Myocyte (in vitro differentiated cells): ENCODE measurements at regions not wholly inside any gene's neighbourhood (a gene's known extent, or its start where the extent isn't known, plus 50 kb on each side); places are given as distances from the start of the nearest gene placed in this dataset.
A peak's percentile ranks its signal among the peaks of the same experiment; 100 is the strongest.

ENCODE experiments used
- DNase-seq: peaks from one replicate; pipeline ENCODE4 v3.0.0-alpha.2; 2012; ENCODE audit warnings: low read depth

DNA sequence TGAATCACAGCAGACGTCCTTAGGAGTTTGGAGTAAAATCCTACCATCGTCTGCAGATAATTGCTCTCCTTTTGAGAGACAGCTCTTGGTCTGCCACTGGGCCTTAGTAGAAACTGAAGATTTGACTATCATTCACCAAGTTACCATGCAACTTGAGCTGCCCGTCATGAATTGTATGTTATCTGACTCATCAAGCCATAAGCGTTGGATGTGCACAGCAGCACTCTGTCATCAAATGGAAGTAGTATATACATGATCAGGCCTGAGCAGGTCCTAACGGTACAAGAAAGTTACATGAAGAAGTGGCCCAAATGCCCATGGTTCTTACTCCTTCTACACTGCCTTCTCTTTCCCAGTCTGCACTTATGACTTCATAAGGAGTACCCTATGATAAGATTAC, 317.8 kb downstream of the GPATCH2 start:
- no peak for DNase-seq

DNA sequence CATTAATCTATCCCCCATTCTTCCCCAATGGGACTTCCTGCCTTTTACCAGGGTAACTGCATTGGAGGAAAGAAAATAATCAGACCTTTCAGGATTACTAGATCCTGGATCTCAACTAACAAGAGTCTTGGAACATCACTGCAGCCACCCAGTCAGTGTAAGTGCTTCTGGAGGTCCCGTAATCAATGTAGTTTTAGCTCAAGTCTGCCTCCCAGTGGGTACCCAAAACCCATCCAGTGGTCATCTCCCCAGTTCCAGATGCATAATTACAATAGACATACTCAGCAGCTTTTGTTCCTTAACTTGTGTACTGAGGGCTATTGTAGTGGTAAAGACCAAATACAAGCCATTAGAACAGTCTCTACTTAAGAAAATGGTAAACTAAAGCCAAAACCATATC, 319.1 kb downstream of the GPATCH2 start:
- peak; percentile 28 for DNase-seq

DNA sequence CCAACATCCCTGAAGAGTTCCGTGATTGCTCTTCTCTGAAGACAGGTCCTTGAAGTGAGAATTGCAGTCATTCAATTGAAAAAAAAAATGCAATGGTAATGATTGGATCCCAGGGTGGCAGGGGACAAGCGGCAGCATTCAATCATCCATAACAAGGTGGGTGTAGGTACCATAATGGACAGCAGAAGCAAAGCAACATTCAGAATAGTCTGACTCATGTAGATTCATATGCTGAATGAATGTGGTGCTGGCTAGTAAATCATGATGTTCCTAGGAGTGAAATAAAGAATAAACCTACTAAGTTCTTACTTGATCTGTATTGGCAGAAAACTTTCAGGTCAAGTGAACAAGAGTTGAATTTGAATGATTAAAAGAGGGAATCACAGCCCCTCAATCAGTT, 319.6 kb downstream of the GPATCH2 start:
- no peak for DNase-seq

DNA sequence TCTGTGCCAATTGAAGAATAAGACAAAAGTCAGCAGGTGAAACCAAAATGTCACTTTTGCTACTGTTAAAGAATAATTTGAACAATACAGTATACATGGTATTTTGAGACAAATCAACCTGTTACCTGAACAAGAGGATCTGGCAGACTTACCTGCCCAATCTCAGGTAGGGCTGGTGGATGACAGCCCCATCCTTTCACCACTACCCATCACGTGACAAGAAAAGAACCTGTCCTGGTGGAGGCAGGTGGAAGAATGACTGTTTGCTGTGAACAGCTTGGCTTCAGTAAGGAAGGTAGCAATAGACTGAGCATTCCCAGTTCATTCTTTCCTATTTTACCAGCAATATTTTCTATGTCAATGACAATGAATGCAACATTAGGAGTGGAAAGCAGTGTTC, 349.6 kb downstream of the GPATCH2 start:
- DNase-seq = no peak

DNA sequence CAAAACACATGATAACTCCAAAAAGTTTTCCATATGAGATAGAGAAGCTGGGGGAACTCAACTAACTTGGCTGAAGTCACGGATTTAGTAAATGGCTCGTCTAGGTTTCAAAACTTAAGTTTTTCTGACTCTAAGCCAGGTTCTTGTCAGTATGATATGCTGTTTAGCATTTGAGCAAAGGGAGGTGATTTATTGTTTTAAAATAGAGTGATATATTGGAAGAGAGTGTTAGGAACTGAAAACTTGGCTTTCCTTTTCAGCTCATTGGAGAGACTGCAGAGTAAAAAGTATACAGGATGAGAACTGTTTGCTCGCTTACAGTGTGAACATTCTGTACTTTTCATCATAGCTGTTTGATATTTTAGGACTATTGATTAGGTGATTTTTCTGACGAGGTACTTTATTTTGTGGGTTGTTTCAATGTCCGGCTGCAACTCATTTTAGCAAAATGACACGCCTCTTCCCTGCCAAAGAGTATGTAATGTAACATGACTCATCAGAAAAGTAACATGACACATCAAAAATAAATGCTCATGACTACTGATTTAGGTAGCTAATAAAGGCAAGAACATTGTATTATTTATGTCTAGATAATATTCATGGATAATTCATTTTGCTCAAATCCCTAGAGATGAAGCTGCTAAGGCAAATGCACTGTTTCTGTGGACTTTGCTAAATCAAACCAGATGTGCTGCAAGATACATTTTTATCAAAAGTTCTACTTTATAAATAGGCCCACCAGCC, 355.1 kb downstream of the GPATCH2 start:
- peak; percentile 58 for DNase-seq

DNA sequence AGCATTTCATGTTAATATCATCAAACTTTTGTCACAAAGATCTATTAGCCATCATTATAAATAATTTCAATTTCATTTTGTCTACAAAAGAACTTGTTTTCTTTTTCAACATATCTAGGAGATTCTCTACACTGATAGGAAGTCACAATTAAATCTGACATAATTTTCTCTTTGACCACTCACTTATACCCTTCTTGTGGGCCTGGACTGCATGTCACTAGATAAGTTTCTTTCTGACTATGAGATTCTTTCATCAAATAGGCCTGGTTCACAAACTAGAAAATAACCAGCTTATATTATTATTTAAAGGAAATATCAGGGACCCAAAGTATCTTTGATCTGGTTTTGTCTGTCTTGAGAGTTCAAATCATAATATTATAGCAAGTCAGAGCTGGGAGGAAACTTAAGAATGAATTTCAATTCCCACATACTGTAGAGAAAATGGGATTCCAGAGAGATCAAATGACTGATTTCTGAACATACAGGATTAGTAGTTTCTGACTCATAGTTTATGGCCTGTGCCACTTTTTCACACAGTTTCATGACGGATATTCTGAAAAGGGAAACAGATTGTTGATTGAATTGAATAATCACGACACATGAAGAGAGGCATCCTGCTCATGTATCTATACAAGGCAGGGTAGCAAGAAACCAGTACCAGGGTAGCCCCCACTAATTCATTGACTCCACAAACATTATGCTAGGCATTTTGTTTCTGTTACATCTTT, 355.8 kb downstream of the GPATCH2 start:
- DNase-seq = peak; percentile 49

DNA sequence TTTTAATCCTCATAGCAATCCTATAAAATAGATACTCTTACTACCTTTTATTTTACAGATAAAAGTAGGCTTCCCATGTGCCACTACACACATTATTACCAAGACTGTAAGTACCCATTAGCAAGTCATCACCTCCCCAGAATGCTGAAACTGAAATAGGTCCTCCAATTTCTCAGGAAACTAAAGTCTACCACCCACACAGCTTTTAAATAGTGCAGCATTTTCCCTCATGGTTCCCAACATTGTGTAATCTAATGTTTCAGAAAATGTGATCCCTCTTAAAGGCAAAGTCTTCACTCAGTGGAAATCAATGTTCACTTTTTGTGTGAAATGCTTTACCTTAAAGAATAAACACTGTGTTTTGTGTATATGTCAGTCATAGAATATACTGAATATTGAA, 356.5 kb downstream of the GPATCH2 start:
- peak; percentile 31 for DNase-seq

DNA sequence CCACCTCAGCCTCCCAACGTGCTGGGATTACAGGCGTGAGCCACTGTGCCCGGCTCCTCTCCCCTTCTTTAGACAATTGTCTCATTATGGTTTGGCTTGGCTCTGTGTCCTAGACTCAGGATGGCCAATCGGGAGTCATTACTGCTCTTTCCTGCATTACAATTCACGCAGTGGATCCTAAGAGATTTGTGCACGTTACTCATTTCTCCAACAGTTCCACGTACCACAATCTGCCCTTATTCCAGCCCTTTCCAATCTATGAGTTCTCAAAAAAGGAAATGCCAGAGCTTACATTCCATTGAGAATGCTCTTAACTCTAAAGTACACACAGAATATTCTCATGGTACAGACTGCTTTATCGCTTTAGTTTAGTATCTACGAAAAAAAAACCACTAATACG, 357.0 kb downstream of the GPATCH2 start:
- DNase-seq = no peak

DNA sequence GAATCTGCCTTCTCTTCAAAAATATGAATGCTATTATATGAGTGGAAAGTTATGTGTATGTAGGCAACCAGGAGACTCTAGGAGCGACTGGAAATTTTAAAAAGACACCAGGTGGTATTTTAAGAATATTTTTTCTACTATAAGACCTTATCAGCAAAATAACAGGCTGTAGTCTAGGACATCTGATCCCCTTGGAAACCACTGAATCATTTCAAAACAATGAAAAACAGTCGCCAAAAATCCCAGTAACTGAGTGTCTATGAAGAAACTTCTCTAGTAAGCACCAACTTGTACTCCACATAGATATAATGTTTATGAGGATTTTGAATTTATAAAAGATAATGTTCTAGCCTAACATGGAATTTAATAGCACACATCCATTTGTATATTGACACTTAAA, 358.5 kb downstream of the GPATCH2 start:
- peak; percentile 71 for DNase-seq

DNA sequence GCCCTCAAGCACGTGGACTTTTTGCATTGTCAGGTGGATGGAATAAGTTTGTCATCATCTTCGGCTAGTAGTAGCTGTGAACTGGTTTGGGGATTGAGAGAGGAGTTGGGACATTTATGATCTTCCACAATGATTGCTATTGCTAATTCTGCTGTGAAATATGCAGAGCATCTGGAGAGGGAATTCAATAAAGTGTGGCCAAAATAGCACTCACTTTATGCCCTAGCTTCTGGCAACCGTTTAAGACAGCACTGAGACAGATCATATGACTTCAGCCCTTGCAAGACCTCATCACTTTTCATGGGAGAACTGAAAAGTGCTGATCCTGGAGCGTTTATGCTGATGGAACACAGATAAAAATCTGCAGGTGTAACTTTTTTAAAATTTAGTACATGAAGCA, 360.8 kb downstream of the GPATCH2 start:
- peak; percentile 22 for DNase-seq

DNA sequence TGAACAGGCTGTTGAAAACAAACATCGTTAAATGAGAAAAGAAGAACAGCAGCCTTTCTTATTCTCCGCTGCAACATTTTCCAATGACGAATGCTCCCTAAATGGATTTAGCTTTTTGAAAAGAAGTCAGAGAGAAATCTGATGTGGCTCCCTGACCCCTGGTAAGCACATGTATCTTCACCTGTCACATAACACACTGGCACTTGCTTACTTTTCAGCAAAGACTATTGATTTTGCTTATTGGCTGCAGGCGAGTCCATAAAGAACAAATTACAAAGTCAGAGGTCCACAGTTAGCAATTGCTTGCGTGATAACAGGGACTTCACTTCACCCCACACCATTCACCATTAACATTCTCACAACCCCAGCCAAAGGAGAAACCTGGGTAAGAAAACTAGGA, 362.8 kb downstream of the GPATCH2 start:
- DNase-seq = no peak

DNA sequence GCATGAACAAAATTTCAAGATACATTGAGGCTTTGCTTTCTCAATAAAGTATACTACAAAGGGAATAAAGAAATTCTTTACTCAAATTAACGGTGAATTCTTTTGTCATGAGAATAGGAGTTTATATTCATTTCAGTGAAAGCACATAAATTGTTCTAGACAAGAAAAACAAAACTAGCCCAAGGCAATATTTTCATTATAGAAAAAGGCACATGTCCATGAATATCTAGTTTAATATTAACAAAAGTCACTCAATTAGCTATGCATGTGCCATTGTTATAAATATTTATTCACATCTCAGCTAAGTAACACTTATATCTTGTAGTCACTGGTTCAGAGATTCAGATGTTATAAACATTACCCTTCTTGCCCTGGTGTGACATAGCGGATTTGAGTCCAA, 369.3 kb downstream of the GPATCH2 start:
- no peak for DNase-seq

DNA sequence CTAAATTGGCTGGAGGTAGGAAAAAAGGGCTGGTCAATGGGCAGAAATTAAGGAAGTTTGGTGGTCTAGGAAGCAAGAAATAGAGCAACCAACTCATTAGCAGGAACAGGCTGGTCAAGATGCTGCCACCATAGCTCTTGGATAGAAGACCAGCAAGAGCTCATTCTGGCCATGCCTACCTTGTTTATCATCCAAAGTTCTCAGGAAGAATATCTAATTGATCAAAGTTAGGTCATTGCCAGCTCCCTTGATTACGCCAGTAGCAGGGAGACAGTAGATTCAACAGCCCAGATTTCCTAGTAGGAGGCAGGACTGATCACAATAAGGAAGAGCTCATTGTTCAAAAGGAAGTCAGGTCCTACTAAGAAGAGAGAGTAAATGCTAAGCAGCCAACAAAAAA, 370.2 kb downstream of the GPATCH2 start:
- no peak for DNase-seq

DNA sequence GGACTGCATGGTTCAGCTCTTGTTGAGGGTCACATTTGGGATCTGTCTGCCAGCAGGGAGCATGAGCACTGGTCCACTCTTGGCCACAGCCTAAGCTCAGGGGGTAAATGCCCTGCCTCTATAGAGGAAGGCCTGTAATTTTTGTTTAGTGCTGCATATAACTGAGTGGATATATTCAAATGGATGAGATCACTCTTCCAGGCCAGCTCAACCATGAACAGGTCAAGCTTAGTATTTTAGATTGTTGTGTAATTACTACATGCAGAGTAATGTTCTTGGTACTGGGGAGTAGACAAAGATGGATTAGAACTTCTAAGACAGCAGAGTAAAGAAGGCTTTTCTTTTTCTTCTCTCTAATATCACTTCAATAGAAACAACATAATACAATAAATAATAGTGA, 376.9 kb downstream of the GPATCH2 start:
- DNase-seq = no peak

DNA sequence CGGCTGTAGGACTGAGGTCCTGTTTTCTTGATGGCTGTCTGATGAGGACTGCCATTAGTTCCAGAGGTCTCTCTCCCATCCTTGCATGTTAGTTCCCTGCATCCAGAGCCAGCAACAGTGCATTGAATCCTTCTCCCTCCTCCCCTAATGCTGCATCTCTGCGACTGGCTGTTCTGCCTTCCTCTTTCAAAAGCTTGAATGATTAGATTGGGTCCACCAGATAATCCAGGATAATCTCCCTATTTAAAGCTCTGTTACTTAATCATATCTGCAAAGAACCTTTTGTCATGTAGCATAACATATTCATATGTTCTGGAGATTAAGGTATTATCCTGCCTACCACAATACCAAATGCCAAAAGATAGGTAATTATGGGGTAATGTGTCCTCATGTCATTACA, 377.5 kb downstream of the GPATCH2 start:
- no peak for DNase-seq

DNA sequence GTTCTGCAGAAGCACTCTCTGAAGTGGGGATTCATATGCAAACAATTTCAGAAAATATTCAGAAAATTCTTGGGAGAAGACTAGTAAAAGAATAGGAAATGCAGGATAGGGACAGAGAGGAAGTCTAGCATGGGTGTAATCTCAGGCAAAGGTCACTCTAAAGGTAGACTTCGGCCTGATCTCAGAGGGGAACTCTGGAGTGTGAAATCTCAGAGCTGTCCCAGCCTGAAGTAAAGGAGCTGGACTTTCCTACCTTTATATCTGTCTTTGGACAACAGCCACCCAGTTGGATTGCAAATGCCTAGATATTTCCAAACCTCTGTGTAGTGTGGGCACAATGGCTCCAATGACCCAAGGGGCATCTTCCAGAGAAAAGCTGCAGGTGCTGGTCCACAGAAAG, 379.8 kb downstream of the GPATCH2 start:
- no peak for DNase-seq

DNA sequence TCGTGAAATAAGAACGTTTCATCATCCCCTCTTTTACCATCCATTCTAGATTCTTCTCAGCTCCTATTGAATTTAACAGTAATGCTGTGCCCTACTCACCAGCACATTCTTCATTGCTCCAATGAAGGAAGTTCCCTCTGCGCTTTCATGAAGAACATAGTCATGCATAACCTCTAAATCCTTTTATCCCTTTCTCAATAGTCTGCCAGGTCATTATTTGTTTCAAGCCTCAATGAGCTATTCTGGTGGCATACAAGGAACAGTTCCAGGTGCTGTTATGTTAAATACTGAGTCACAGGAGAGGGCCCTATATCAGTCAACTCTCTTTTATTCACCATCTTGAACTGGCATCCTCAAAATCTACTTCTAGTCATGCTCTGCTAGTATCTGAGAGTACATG, 381.0 kb downstream of the GPATCH2 start:
- no peak for DNase-seq

DNA sequence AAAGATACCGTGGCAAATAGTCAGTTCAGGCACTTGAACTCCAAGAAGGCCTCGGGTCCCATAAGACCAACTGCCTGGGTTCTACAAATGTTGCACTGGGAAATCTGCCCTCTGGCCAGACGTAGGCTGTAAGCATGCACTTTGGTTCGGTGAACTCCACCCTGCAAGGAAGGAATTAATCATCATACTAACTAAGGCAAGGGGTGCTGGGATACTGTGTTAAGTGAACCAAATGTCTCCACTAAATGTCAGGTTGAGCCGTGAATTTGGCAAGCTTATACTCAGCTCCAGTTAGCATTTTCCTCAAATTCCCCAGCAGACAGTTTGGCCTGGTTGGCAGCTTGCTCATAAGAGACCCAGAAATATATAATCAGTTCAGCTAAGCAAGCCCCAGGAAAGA, 385.9 kb downstream of the GPATCH2 start:
- no peak for DNase-seq

DNA sequence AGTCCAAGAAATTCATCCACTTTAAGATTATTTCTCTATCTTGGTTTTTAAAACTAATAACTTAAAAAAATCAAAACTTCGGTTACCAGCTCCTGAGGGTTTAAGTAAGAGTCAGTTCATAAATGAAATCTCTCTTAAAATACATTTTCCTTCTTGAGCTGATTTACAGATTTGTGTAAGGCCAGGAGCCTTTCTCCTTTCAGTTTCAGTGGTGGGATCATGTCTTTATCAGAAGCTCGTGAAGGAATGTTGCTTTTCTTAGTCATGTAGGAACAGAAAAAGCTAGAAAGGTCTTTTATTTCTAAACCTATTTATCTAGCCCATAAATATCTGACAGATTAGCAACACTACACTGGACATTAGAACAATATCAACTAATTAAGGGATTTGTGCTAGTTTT, 390.2 kb downstream of the GPATCH2 start:
- no peak for DNase-seq

DNA sequence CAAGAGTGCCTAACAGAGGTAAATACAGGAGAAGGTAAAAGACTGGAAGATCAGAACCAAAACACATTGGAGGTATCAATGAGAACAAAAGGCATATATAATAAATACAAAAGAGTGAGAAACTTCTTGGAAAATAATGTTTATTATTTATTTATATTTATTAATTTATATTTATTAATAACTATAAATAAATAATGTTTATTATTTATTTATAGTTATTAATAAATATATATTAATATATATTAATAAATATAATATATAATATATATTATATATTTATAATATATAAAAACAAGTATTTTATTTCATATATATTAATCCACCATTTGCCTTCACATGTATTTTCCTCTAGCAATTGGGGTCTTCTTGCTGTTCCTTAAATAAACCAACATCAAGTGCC, 391.9 kb downstream of the GPATCH2 start:
- DNase-seq = no peak

DNA sequence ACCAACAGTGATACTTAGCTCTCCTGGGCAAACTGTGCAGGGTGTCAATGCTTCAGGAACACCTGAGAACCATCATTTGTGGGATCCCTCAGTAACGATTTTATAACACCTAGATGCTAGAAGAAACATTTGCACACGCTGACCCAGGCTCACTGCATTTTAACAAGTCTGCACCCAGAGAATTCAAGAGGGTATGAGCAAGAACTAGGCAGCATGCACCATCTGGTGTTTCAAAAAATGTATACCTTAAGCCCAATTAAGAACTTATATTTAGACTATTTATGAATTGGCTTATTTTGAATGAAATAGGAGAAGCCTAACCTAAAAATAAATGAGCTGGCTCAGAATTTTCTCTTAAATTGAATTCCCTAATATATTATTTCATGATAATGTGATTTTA, 400.5 kb downstream of the GPATCH2 start:
- no peak for DNase-seq

DNA sequence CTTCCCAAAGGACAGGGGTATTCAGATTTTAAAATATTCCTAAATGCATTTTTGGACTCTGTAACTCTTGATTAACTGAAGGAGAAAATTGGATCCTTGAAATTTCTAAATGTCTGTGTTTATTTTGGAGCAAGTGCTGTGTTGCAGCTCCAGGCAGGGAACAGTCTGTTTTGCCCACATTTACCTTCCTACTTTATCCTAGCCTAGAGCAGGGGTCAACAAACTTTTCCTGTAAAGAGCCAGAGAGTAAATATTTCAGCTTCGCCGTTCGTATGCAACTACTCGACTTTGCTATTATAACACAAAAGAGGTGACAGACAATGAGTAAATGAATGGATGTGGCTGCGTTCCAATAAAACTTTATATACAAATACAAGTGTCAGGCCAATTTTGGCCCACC, 402.2 kb downstream of the GPATCH2 start:
- DNase-seq = no peak

DNA sequence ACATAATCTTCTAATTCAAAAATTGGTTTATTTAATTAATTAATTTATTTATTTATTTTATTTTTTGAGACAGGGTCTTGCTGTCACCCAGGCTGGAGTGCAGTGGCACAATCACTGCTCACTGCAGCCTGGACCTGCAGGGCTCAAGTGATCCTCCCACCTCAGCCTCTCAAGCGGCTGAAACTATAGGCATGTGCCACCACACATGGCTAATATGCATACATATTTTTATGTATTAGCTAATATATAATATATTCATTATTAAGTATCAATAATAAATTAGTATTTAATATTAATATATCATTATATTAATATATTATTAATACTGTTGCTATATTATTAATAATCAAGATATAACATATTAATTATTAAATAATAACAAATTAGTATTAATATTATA, 406.7 kb downstream of the GPATCH2 start:
- DNase-seq = no peak
